ENCODE measurements at regions not wholly inside any gene's neighbourhood (a gene's known extent, or its start where the extent isn't known, plus 50 kb on each side); places are given as distances from the start of the nearest gene placed in this dataset.

DNA sequence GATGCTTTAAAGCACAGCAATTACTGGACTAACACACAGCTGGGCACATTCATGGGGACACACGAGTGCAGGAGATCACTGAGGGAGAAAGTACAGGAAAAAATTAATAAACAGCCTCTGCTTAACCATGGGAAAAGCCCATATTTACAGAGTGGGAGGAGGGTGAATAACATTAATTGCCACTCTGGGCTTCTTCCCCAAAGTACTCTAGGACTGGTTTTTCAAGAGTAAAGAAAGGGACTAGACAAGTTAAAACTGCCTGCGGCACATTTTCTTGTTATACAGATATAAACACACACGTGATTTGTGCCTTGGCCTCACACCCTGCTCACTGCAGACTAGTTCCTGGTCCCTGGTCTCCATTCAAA is 179.7 kb upstream of the TET2 start:
- ChIA-PET CTCF (no interaction called here), POLR2A (no interaction called here)
- Histone ChIP-seq H3K4me1 (ENCODE audit: control insufficient read depth, insufficient read depth, low read length) (no peaks in the 10 kb centered on the region), H3K36me3 (ENCODE audit: control insufficient read depth in 2 of 2, insufficient read depth in 1 of 2, low read length in 2 of 2) (no peaks in the 10 kb centered on the region), H3K9me3 (ENCODE audit: control insufficient read depth, insufficient read depth, low read depth, low read length) (no peaks in the 10 kb centered on the region), H3K4me3 (ENCODE audit: low read depth, low read length) (no peak overlapping the region), H3K27ac (ENCODE audit: extremely low read depth, low read depth, low read length) (no peak overlapping the region)
- no peak for TF ChIP-seq YY1 (tag by site-specific recombination; IDR thresholded peaks at IDR 0.05)
- no peak for TF ChIP-seq ZNF324 (tag by site-specific recombination; IDR thresholded peaks at IDR 0.05)
- no peak for TF ChIP-seq MZF1 (tag by site-specific recombination; IDR thresholded peaks at IDR 0.05; ENCODE audit: borderline replicate concordance)
- no peak for TF ChIP-seq KLF8 (tag by site-specific recombination; IDR thresholded peaks at IDR 0.05)
- TF ChIP-seq, protein P1, sequence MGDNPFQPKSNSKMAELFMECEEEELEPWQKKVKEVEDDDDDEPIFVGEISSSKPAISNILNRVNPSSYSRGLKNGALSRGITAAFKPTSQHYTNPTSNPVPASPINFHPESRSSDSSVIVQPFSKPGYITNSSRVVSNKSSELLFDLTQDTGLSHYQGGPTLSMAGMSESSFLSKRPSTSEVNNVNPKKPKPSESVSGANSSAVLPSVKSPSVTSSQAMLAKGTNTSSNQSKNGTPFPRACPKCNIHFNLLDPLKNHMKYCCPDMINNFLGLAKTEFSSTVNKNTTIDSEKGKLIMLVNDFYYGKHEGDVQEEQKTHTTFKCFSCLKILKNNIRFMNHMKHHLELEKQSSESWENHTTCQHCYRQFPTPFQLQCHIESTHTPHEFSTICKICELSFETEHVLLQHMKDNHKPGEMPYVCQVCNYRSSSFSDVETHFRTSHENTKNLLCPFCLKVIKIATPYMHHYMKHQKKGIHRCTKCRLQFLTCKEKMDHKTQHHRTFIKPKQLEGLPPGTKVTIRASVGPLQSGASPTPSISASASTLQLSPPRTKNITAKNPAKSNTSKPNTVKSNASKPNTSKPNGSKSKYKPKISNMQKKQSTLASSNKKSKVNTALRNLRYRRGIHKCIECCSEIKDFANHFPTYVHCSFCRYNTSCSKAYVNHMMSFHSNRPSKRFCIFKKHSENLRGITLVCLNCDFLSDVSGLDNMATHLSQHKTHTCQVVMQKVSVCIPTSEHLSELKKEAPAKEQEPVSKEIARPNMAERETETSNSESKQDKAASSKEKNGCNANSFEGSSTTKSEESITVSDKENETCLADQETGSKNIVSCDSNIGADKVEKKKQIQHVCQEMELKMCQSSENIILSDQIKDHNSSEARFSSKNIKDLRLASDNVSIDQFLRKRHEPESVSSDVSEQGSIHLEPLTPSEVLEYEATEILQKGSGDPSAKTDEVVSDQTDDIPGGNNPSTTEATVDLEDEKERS (tag by site-specific recombination; IDR thresholded peaks at IDR 0.05) = no peak
- no peak for TF ChIP-seq ZNF211 (tag by site-specific recombination; IDR thresholded peaks at IDR 0.05; ENCODE audit: low read depth)
- TF ChIP-seq FEZF1 (tag by site-specific recombination; IDR thresholded peaks at IDR 0.05) = no peak
- TF ChIP-seq, protein P2, sequence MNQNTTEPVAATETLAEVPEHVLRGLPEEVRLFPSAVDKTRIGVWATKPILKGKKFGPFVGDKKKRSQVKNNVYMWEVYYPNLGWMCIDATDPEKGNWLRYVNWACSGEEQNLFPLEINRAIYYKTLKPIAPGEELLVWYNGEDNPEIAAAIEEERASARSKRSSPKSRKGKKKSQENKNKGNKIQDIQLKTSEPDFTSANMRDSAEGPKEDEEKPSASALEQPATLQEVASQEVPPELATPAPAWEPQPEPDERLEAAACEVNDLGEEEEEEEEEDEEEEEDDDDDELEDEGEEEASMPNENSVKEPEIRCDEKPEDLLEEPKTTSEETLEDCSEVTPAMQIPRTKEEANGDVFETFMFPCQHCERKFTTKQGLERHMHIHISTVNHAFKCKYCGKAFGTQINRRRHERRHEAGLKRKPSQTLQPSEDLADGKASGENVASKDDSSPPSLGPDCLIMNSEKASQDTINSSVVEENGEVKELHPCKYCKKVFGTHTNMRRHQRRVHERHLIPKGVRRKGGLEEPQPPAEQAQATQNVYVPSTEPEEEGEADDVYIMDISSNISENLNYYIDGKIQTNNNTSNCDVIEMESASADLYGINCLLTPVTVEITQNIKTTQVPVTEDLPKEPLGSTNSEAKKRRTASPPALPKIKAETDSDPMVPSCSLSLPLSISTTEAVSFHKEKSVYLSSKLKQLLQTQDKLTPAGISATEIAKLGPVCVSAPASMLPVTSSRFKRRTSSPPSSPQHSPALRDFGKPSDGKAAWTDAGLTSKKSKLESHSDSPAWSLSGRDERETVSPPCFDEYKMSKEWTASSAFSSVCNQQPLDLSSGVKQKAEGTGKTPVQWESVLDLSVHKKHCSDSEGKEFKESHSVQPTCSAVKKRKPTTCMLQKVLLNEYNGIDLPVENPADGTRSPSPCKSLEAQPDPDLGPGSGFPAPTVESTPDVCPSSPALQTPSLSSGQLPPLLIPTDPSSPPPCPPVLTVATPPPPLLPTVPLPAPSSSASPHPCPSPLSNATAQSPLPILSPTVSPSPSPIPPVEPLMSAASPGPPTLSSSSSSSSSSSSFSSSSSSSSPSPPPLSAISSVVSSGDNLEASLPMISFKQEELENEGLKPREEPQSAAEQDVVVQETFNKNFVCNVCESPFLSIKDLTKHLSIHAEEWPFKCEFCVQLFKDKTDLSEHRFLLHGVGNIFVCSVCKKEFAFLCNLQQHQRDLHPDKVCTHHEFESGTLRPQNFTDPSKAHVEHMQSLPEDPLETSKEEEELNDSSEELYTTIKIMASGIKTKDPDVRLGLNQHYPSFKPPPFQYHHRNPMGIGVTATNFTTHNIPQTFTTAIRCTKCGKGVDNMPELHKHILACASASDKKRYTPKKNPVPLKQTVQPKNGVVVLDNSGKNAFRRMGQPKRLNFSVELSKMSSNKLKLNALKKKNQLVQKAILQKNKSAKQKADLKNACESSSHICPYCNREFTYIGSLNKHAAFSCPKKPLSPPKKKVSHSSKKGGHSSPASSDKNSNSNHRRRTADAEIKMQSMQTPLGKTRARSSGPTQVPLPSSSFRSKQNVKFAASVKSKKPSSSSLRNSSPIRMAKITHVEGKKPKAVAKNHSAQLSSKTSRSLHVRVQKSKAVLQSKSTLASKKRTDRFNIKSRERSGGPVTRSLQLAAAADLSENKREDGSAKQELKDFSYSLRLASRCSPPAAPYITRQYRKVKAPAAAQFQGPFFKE (tag by site-specific recombination; IDR thresholded peaks at IDR 0.05; ENCODE audit: borderline replicate concordance) = no peak
- no peak for TF ChIP-seq ZNF16 (tag by site-specific recombination; IDR thresholded peaks at IDR 0.05; ENCODE audit: low read depth)
- TF ChIP-seq, protein P3, sequence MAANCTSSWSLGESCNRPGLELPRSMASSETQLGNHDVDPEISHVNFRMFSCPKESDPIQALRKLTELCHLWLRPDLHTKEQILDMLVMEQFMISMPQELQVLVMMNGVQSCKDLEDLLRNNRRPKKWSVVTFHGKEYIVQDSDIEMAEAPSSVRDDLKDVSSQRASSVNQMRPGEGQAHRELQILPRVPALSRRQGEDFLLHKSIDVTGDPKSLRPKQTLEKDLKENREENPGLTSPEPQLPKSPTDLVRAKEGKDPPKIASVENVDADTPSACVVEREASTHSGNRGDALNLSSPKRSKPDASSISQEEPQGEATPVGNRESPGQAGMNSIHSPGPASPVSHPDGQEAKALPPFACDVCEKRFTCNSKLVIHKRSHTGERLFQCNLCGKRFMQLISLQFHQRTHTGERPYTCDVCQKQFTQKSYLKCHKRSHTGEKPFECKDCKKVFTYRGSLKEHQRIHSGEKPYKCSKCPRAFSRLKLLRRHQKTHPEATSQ (tag by site-specific recombination; IDR thresholded peaks at IDR 0.05) = no peak
- no peak for TF ChIP-seq ZNF2 (tag by site-specific recombination; IDR thresholded peaks at IDR 0.05)
- no peak for TF ChIP-seq ZEB2 (tag by site-specific recombination; IDR thresholded peaks at IDR 0.05)
- no peak for TF ChIP-seq PRDM1 (tag by site-specific recombination; IDR thresholded peaks at IDR 0.05)
- TF ChIP-seq, protein P4, sequence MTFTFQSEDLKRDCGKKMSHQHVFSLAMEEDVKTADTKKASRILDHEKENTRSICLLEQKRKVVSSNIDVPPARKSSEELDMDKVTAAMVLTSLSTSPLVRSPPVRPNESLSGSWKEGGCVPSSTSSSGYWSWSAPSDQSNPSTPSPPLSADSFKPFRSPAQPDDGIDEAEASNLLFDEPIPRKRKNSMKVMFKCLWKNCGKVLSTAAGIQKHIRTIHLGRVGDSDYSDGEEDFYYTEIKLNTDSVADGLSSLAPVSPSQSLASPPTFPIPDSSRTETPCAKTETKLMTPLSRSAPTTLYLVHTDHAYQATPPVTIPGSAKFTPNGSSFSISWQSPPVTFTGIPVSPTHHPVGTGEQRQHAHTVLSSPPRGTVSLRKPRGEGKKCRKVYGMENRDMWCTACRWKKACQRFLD (tag by site-specific recombination; IDR thresholded peaks at IDR 0.05) = no peak
- TF ChIP-seq, protein P5, sequence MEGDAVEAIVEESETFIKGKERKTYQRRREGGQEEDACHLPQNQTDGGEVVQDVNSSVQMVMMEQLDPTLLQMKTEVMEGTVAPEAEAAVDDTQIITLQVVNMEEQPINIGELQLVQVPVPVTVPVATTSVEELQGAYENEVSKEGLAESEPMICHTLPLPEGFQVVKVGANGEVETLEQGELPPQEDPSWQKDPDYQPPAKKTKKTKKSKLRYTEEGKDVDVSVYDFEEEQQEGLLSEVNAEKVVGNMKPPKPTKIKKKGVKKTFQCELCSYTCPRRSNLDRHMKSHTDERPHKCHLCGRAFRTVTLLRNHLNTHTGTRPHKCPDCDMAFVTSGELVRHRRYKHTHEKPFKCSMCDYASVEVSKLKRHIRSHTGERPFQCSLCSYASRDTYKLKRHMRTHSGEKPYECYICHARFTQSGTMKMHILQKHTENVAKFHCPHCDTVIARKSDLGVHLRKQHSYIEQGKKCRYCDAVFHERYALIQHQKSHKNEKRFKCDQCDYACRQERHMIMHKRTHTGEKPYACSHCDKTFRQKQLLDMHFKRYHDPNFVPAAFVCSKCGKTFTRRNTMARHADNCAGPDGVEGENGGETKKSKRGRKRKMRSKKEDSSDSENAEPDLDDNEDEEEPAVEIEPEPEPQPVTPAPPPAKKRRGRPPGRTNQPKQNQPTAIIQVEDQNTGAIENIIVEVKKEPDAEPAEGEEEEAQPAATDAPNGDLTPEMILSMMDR (tag by site-specific recombination; IDR thresholded peaks at IDR 0.05) = no peak

Measured in HEK293 (cell line).